Neural cell (in vitro differentiated cells): ENCODE measurements at regions not wholly inside any gene's neighbourhood (a gene's known extent, or its start where the extent isn't known, plus 50 kb on each side); places are given as distances from the start of the nearest gene placed in this dataset.

Experiments
- EZH2 ChIP-seq: fragments of 200-600, 300-800 bp; shearing (Covaris generic), sonication (generic); IDR thresholded peaks from 2 replicates; pipeline ENCODE4 v1.6.1; 2014; ENCODE audit warnings: antibody characterized with exemption, low read length, borderline replicate concordance, mild to moderate bottlenecking; ENCODE audit not compliant: insufficient read depth, poor library complexity, severe bottlenecking
- MXI1 ChIP-seq: fragments of 450-650 bp; conservative IDR thresholded peaks from 2 replicates; pipeline ENCODE4 v1.6.1; 2014; ENCODE audit warnings: antibody characterized with exemption, mild to moderate bottlenecking; ENCODE audit not compliant: poor library complexity, severe bottlenecking
- POLR2AphosphoS5 ChIP-seq: IDR thresholded peaks from 2 replicates; pipeline ENCODE4 v1.6.1; 2012
- TAF1 ChIP-seq: IDR thresholded peaks from 2 replicates; pipeline ENCODE4 v1.6.1; 2012; ENCODE audit warnings: low read depth
- TF ChIP-seq, protein P1 (sequence below): fragments of 450-650 bp; IDR thresholded peaks from 2 replicates; pipeline ENCODE4 v1.5.1; 2014; ENCODE audit warnings: antibody characterized with exemption, mild to moderate bottlenecking, moderate library complexity; ENCODE audit not compliant: poor library complexity, severe bottlenecking

DNA sequence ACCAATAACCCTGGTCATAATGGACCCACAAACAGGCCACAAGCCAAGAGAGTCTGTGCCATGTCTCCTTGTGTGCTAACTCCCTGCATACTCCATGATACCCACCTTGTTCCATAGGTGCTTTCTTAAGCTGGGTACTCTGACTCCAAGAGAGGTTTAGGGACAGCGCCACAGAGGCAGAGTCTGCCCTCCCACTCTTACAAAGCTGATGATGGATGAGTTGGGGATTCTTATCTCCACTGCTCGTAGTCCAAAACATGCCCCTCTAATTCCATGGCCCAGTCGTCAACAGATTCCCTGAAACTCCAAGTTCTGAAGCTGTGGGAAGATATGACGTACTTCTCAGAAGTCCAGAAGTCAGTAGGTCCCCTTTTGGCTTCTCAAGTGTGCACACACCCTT lies 184.4 kb upstream of the CCL2 start:
- TF ChIP-seq EZH2 (no peak), TAF1 (no peak), MXI1 (no peak), POLR2AphosphoS5 (no peak)
- TF ChIP-seq, protein P1, sequence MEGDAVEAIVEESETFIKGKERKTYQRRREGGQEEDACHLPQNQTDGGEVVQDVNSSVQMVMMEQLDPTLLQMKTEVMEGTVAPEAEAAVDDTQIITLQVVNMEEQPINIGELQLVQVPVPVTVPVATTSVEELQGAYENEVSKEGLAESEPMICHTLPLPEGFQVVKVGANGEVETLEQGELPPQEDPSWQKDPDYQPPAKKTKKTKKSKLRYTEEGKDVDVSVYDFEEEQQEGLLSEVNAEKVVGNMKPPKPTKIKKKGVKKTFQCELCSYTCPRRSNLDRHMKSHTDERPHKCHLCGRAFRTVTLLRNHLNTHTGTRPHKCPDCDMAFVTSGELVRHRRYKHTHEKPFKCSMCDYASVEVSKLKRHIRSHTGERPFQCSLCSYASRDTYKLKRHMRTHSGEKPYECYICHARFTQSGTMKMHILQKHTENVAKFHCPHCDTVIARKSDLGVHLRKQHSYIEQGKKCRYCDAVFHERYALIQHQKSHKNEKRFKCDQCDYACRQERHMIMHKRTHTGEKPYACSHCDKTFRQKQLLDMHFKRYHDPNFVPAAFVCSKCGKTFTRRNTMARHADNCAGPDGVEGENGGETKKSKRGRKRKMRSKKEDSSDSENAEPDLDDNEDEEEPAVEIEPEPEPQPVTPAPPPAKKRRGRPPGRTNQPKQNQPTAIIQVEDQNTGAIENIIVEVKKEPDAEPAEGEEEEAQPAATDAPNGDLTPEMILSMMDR = no peak
